ENCODE measurements at regions not wholly inside any gene's neighbourhood (a gene's known extent, or its start where the extent isn't known, plus 50 kb on each side); places are given as distances from the start of the nearest gene placed in this dataset.

- H3K4me1 ChIP-seq, result 0 out of 2 replicates have a peak, but pooled peaks cover 4% of the 10 kb centered on the region
- no peak overlapping the region for H3K4me3 ChIP-seq
- H3K27ac ChIP-seq, result no peak overlapping the region
- no peak overlapping the region for H3K9ac ChIP-seq
- H3K9me3 ChIP-seq, result no peaks in the 10 kb centered on the region
- H3K4me2 ChIP-seq, result no peak overlapping the region
- no peaks in the 10 kb centered on the region for H4K20me1 ChIP-seq
- H3K36me3 ChIP-seq, result no peaks in the 10 kb centered on the region
- TF ChIP-seq Cebpa-rat (IDR thresholded peaks at IDR 0.05), result no peak
- no peaks in the 10 kb centered on the region for H3K27me3 ChIP-seq
Observed at GRCh38 chr10:4054656-4055435, 269.8 kb upstream of the KLF6 start.

GRCh38 chr10:4053940-4054339, 268.9 kb upstream of the KLF6 start:
- Histone ChIP-seq H3K4me1 (no peaks in the 10 kb centered on the region), H3K4me3 (no peak overlapping the region), H3K9me3 (no peaks in the 10 kb centered on the region), H3K27ac (no peak overlapping the region), H4K20me1 (no peaks in the 10 kb centered on the region), H3K27me3 (no peaks in the 10 kb centered on the region), H3K36me3 (no peaks in the 10 kb centered on the region), H3K4me2 (no peak overlapping the region), H3K9ac (no peak overlapping the region)
- no peak for TF ChIP-seq Cebpa-rat (IDR thresholded peaks at IDR 0.05)

DNA sequence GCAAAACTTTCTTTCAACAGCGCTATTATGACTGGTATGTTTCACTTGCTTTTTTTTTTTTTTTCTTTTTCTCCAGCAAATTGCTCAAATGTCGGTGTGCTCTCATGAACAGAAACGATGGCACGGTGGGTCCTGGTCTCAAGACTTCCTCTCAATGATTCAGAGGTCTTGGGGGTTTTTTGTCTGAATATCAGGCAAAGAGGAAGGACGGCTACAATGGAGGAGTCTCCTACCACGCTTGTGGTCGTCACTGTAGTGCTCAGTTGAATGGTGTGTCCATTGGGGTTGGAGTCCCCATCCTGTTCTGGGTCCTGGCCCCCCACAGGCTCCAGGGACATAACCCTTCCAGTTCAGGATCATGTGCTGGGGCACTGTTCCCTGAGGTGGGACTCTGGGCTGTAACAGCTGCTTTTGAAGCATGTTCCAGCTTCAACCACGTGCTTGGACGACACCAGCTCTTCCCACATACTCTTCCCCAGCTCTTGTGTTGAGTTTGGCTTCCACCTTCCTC, 266.7 kb upstream of the KLF6 start:
- Histone ChIP-seq H3K9me3 (no peaks in the 10 kb centered on the region), H3K9ac (no peak overlapping the region), H3K27ac (no peak overlapping the region)

GRCh38 chr10:4051011-4051640, 266.1 kb upstream of the KLF6 start:
- Histone ChIP-seq H3K4me2 (no peak overlapping the region), H3K9me3 (no peaks in the 10 kb centered on the region), H4K20me1 (no peaks in the 10 kb centered on the region), H3K27me3 (no peaks in the 10 kb centered on the region), H3K4me1 (no peaks in the 10 kb centered on the region), H3K36me3 (no peaks in the 10 kb centered on the region), H3K27ac (no peak overlapping the region), H3K9ac (no peak overlapping the region), H3K4me3 (no peak overlapping the region)
- no peak for TF ChIP-seq Cebpa-rat (IDR thresholded peaks at IDR 0.05)

More for the DNA sequence above, 266.7 kb upstream of the KLF6 start:
- Histone ChIP-seq H3K27me3 (no peaks in the 10 kb centered on the region), H3K4me3 (no peak overlapping the region), H3K4me2 (no peak overlapping the region), H3K36me3 (no peaks in the 10 kb centered on the region), H3K4me1 (no peaks in the 10 kb centered on the region), H4K20me1 (no peaks in the 10 kb centered on the region)
- no peak for TF ChIP-seq Cebpa-rat (IDR thresholded peaks at IDR 0.05)

GRCh38 chr10:4050061-4050460, 265.1 kb upstream of the KLF6 start:
- Histone ChIP-seq H3K27me3 (no peaks in the 10 kb centered on the region), H3K9ac (no peak overlapping the region), H3K4me2 (no peak overlapping the region), H3K9me3 (no peaks in the 10 kb centered on the region), H4K20me1 (no peaks in the 10 kb centered on the region), H3K36me3 (no peaks in the 10 kb centered on the region), H3K4me1 (no peaks in the 10 kb centered on the region), H3K4me3 (no peak overlapping the region), H3K27ac (no peak overlapping the region)
- TF ChIP-seq Cebpa-rat (IDR thresholded peaks at IDR 0.05), result peak; percentile 69; the same call in 1 of the 2 replicates

DNA sequence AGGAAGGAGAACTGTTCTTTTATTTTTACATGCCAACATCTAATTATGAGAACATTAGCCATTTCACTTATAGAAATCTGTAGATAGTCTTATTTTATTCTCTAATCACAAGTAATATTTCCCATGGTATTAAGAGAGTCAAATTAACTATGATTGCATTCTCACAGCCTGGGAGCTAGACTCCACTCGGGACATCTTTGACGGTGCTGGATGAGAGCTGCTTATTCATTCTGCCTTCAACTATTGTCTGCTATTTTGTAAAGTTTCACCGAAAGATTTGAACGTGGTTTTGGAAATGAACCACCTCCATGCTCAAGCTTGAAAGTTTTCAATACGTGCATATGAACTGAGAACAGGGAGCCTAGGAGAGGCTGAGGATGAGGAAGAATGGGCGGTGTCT, 264.3 kb upstream of the KLF6 start:
- Histone ChIP-seq H3K4me1 (no peaks in the 10 kb centered on the region), H3K4me2 (no peak overlapping the region), H3K9me3 (no peaks in the 10 kb centered on the region), H3K27me3 (no peaks in the 10 kb centered on the region), H3K9ac (no peak overlapping the region), H3K36me3 (no peaks in the 10 kb centered on the region), H4K20me1 (no peaks in the 10 kb centered on the region), H3K4me3 (no peak overlapping the region), H3K27ac (no peak overlapping the region)
- TF ChIP-seq Cebpa-rat (IDR thresholded peaks at IDR 0.05), result no peak

- Histone ChIP-seq H4K20me1 (no peaks in the 10 kb centered on the region), H3K36me3 (no peaks in the 10 kb centered on the region), H3K4me2 (no peak overlapping the region), H3K9me3 (no peaks in the 10 kb centered on the region), H3K27ac (no peak overlapping the region), H3K4me1 (no peaks in the 10 kb centered on the region), H3K27me3 (no peaks in the 10 kb centered on the region), H3K4me3 (no peak overlapping the region), H3K9ac (no peak overlapping the region)
- TF ChIP-seq Cebpa-rat (IDR thresholded peaks at IDR 0.05), result no peak
Observed at GRCh38 chr10:4048236-4048864, 263.3 kb upstream of the KLF6 start.

DNA sequence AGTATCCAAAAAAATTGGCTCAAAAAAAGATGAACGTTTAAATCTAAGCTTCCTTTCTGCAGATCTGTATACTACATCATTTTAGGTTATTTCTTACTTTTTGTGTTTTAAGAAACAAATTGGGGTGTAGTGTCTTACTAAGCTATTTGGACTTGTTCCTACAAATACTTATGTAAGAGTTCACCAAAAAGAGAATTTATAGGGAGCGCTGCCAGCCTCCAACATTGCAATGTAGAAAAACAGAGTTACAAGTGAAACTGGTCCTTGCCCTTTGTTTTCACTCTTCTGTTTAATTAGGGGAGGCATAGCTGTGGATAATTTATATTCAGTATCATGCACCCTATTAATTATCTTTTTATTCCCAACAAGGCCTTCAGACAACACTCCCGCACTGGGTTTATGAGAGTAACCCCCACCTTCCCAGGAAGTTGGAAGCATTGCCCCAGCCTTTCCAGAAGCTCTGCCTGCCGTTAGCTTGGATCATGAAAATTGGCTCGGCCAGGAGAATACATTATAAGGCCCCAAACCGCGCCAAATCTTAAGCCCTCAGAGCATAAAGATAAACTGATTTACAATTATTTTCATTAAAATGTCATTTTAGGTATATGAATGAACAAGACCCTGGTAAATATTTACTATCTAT, 261.8 kb upstream of the KLF6 start:
- no peaks in the 10 kb centered on the region for H3K27me3 ChIP-seq
- H3K9ac ChIP-seq, result no peak overlapping the region

DNA sequence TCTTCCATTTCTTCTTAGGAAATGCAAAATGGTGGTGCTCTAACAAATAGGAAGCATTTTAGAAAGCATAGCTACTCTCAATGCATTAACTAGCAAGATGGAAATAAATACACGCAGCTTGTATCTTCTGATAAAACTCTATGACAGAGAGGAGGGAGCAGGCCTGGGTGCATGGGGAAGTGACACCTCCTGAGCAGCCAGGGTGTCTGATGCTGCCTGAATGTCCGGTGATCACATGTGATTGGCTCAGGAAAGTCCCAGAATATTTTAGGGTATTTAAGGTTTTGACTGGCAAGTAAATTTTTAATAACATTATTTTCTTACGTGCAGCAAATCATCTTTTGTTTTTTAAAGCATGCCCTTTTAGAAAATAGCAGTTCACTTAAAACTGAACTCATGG, 261.0 kb upstream of the KLF6 start:
- no peak overlapping the region for H3K4me2 ChIP-seq
- no peaks in the 10 kb centered on the region for H4K20me1 ChIP-seq
- H3K27ac ChIP-seq, result no peak overlapping the region
- H3K27me3 ChIP-seq, result no peaks in the 10 kb centered on the region
- H3K4me1 ChIP-seq, result no peaks in the 10 kb centered on the region
- H3K4me3 ChIP-seq, result no peak overlapping the region
- H3K9me3 ChIP-seq, result peaks cover 23% of the 10 kb centered on the region
- H3K9ac ChIP-seq, result no peak overlapping the region
- no peaks in the 10 kb centered on the region for H3K36me3 ChIP-seq
- TF ChIP-seq Cebpa-rat (IDR thresholded peaks at IDR 0.05), result no peak

More for the DNA sequence above, 261.8 kb upstream of the KLF6 start:
- Histone ChIP-seq H3K27ac (no peak overlapping the region), H4K20me1 (no peaks in the 10 kb centered on the region), H3K9me3 (peaks cover 15% of the 10 kb centered on the region), H3K36me3 (no peaks in the 10 kb centered on the region), H3K4me1 (no peaks in the 10 kb centered on the region), H3K4me3 (no peak overlapping the region), H3K4me2 (no peak overlapping the region)
- no peak for TF ChIP-seq Cebpa-rat (IDR thresholded peaks at IDR 0.05)
